ENCODE measurements at regions not wholly inside any gene's neighbourhood (a gene's known extent, or its start where the extent isn't known, plus 50 kb on each side); places are given as distances from the start of the nearest gene placed in this dataset.

- no peak for TF ChIP-seq CTCF (IDR thresholded peaks at IDR 0.05)
- no peak for TF ChIP-seq POLR2A (IDR thresholded peaks at IDR 0.05)
These were observed 1017.5 kb upstream of the IGFBP7 start for GRCh38 chr4:58127680-58128079.
